ENCODE measurements at regions not wholly inside any gene's neighbourhood (a gene's known extent, or its start where the extent isn't known, plus 50 kb on each side); places are given as distances from the start of the nearest gene placed in this dataset.

DNA sequence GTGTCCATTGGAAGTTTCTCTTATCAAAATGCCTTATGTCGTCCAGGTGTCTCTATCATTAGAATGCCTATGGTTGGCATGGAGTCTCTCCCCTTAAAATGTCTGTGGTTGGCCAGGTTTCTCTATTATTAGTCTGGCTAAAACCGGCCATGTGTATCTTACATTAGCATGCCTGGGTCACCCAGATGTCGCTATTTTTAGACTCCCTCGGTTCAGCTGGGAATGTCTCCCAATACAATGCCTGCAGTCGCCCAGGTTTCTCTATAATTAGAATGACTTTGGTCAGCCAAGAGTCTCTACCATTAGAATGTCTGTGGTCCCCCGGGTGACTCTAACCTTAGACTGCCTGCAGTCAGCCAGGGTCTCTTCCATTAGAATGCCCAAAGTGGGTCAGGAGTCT, 1536.1 kb downstream of the UQCRFS1 start:
- WGBS (ENCODE audit: insufficient coverage, insufficient read length) = no CpG with 5 or more reads among the region's 6 CpGs
- Histone ChIP-seq H3K9me3 (ENCODE audit: control insufficient read depth, insufficient read depth, low read length) (peaks cover 17% of the 10 kb centered on the region), H3K27me3 (ENCODE audit: control insufficient read depth, insufficient read depth, low read length) (no peaks in the 10 kb centered on the region), H3K36me3 (ENCODE audit: control insufficient read depth, insufficient read depth, low read length) (no peaks in the 10 kb centered on the region), H3K27ac (ENCODE audit: low read length) (no peak overlapping the region), H3K4me3 (ENCODE audit: low read length) (no peak overlapping the region), H3K4me1 (ENCODE audit: control insufficient read depth, insufficient read depth, low read length) (no peaks in the 10 kb centered on the region)
- no peak for DNase-seq (ENCODE audit: low read depth, low spot score)

DNA sequence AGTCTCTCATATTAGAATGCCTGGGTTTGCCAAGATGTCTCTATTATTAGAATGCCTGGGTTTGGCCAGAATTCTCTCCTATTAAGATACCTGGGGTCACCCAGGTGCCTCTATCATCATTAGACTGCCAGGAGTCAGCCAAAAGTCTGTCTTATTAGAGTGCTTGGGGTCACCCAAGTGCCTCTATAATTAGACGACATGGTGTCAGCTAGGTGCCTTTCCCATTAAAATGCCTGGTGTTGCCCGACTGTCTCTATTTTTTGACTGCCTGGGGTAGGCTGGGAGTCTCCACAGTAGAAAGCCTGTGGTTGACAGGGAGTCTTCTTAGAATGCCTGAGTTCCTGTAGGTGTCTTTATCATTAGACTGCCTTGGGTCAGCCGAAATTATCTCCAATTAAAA, 1536.6 kb downstream of the UQCRFS1 start:
- no peak for DNase-seq (ENCODE audit: low read depth, low spot score)
- Histone ChIP-seq H3K4me1 (ENCODE audit: control insufficient read depth, insufficient read depth, low read length) (no peaks in the 10 kb centered on the region), H3K27me3 (ENCODE audit: control insufficient read depth, insufficient read depth, low read length) (no peaks in the 10 kb centered on the region), H3K36me3 (ENCODE audit: control insufficient read depth, insufficient read depth, low read length) (no peaks in the 10 kb centered on the region), H3K27ac (ENCODE audit: low read length) (no peak overlapping the region), H3K4me3 (ENCODE audit: low read length) (no peak overlapping the region), H3K9me3 (ENCODE audit: control insufficient read depth, insufficient read depth, low read length) (peaks cover 17% of the 10 kb centered on the region)
- WGBS (ENCODE audit: insufficient coverage, insufficient read length) = no CpG with 5 or more reads among the region's 3 CpGs

DNA sequence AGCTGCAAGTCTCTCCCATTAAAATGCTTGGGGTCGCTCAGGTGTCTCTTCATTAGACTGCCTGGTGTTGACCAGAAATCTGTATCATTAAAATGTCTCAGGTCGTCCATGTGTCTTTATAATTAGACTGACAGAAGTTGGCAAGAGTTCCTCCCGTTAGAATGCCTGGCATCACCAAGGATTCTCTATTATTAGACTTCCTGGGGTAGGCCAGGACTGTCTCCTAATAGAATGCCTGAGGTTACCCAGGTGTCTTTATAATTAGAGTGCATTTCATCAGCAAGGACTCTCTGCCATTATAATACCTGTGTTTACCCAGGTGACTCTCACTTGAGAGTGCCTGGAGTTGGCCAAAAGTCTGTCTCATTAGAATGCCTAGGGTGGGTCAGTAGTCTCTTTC, 1537.2 kb downstream of the UQCRFS1 start:
- Histone ChIP-seq H3K36me3 (ENCODE audit: control insufficient read depth, insufficient read depth, low read length) (no peaks in the 10 kb centered on the region), H3K27ac (ENCODE audit: low read length) (no peak overlapping the region), H3K4me3 (ENCODE audit: low read length) (no peak overlapping the region), H3K27me3 (ENCODE audit: control insufficient read depth, insufficient read depth, low read length) (no peaks in the 10 kb centered on the region), H3K4me1 (ENCODE audit: control insufficient read depth, insufficient read depth, low read length) (no peaks in the 10 kb centered on the region), H3K9me3 (ENCODE audit: control insufficient read depth, insufficient read depth, low read length) (peaks cover 17% of the 10 kb centered on the region)
- no peak for DNase-seq (ENCODE audit: low read depth, low spot score)
- no CpG with 5 or more reads among the region's 3 CpGs for WGBS (ENCODE audit: insufficient coverage, insufficient read length)

DNA sequence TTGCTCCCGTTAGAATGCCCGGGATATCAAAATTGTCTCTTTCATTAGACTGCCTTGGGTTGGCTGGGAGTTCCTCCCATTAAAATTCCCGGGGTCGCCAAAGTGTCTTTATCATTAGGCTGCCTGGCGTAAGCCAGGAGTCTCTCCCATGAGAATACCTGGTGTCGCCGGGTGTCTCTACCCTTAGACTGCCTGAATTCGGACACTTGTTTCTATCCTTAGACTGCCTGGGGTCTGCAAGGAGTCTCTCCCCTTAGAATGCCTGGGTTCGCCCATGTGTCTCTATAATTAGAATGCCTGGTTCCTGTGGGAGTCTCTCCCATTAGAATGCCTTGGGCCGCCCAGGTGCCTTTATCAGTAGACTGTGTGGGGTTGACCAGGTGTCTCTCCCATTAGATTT, 1538.2 kb downstream of the UQCRFS1 start:
- no peaks in the 10 kb centered on the region for H3K27me3 ChIP-seq (ENCODE audit: control insufficient read depth, insufficient read depth, low read length)
- H3K4me1 ChIP-seq (ENCODE audit: control insufficient read depth, insufficient read depth, low read length) = no peaks in the 10 kb centered on the region
- no peak overlapping the region for H3K27ac ChIP-seq (ENCODE audit: low read length)
- H3K9me3 ChIP-seq (ENCODE audit: control insufficient read depth, insufficient read depth, low read length) = peaks cover 15% of the 10 kb centered on the region
- no peaks in the 10 kb centered on the region for H3K36me3 ChIP-seq (ENCODE audit: control insufficient read depth, insufficient read depth, low read length)
- DNase-seq (ENCODE audit: low read depth, low spot score) = no peak
- no CpG with 5 or more reads among the region's 10 CpGs for WGBS (ENCODE audit: insufficient coverage, insufficient read length)
- no peak overlapping the region for H3K4me3 ChIP-seq (ENCODE audit: low read length)

DNA sequence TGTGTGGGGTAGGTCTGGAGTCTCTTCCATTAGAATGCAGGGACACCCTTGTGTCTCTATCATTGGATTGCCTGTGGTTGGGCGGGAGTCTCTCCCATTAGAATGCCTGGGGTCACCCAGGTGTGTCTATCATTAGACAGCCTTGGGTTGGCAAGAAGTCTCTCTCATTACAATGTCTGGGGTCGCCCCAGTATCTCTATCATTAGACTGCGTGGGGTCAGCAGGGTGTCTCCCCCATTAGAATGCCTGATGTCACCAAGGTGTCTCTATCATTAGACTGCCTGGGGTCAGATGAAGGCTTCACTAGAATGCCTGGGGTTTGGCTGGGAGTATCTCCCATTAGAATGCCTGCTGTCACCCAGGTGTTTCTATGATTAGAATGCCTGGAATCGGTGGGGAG, 1539.0 kb downstream of the UQCRFS1 start:
- H3K9me3 ChIP-seq (ENCODE audit: control insufficient read depth, insufficient read depth, low read length) = peaks cover 10% of the 10 kb centered on the region
- H3K27me3 ChIP-seq (ENCODE audit: control insufficient read depth, insufficient read depth, low read length) = no peaks in the 10 kb centered on the region
- H3K4me3 ChIP-seq (ENCODE audit: low read length) = no peak overlapping the region
- no CpG with 5 or more reads among the region's 4 CpGs for WGBS (ENCODE audit: insufficient coverage, insufficient read length)
- H3K36me3 ChIP-seq (ENCODE audit: control insufficient read depth, insufficient read depth, low read length) = no peaks in the 10 kb centered on the region
- DNase-seq (ENCODE audit: low read depth, low spot score) = no peak
- H3K27ac ChIP-seq (ENCODE audit: low read length) = no peak overlapping the region
- no peaks in the 10 kb centered on the region for H3K4me1 ChIP-seq (ENCODE audit: control insufficient read depth, insufficient read depth, low read length)

DNA sequence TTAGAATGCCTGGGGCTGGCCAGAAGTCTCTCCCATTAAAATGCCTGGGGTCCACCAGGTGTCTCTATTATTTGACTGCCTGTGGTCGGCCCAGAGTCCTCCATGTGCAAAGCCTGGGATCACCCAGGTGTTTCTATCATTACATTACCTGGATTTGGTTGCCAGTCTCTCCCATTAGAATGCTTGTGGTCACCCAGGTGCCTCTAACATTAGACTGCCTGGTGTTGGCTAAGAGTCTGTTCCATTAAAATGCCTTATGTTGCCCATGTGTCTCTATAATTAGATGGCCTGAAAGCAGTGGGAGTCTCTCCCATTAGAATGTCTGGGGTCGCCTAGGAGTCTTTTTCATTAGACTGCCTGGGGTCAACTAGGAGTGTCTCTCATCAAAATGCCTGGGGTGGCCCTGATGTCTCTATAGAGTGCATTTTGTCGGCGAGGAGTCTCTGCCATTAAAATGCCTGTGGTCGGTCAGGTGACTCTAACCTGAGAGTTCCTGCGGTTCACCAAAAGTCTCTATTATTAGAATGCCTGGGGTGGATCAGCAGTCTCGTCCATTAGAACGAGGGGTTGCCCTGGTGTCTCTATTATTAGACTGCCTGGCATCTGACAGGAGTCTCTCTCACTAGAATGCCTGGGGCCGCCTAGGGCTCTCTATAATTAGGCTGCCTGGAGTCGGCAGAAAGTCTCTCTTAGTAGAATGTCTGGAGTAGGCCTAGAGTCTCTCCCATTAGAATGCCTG, 1540.5 kb downstream of the UQCRFS1 start:
- no peaks in the 10 kb centered on the region for H3K36me3 ChIP-seq (ENCODE audit: control insufficient read depth, insufficient read depth, low read length)
- no peaks in the 10 kb centered on the region for H3K4me1 ChIP-seq (ENCODE audit: control insufficient read depth, insufficient read depth, low read length)
- no peaks in the 10 kb centered on the region for H3K27me3 ChIP-seq (ENCODE audit: control insufficient read depth, insufficient read depth, low read length)
- no peak for DNase-seq (ENCODE audit: low read depth, low spot score)
- peaks cover 10% of the 10 kb centered on the region for H3K9me3 ChIP-seq (ENCODE audit: control insufficient read depth, insufficient read depth, low read length)
- H3K27ac ChIP-seq (ENCODE audit: low read length) = no peak overlapping the region
- no CpG with 5 or more reads among the region's 10 CpGs for WGBS (ENCODE audit: insufficient coverage, insufficient read length)
- no peak overlapping the region for H3K4me3 ChIP-seq (ENCODE audit: low read length)

DNA sequence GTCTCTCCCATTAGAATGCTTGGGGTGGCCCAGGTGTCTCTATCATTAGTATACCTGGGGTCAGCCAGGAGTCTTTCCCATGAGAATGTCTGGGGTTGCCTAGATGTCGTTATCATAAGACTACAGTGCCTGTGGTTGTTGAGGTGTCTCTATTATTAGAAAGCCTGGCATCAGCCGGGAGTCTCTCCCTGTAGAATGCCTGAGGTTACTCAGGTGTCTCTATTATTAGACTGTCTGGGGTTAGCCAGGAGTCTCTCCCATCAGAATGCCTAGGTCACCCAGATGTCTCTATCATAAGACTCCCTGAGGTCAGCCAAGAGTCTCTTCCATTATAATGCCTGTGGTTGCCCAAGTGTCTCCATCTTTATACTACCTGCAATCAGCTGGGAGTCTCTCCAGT, 1541.1 kb downstream of the UQCRFS1 start:
- Histone ChIP-seq H3K4me1 (ENCODE audit: control insufficient read depth, insufficient read depth, low read length) (no peaks in the 10 kb centered on the region), H3K9me3 (ENCODE audit: control insufficient read depth, insufficient read depth, low read length) (peaks cover 10% of the 10 kb centered on the region), H3K36me3 (ENCODE audit: control insufficient read depth, insufficient read depth, low read length) (no peaks in the 10 kb centered on the region), H3K27me3 (ENCODE audit: control insufficient read depth, insufficient read depth, low read length) (no peaks in the 10 kb centered on the region), H3K27ac (ENCODE audit: low read length) (no peak overlapping the region), H3K4me3 (ENCODE audit: low read length) (no peak overlapping the region)
- no peak for DNase-seq (ENCODE audit: low read depth, low spot score)
- no CpG with 5 or more reads among the region's 2 CpGs for WGBS (ENCODE audit: insufficient coverage, insufficient read length)

DNA sequence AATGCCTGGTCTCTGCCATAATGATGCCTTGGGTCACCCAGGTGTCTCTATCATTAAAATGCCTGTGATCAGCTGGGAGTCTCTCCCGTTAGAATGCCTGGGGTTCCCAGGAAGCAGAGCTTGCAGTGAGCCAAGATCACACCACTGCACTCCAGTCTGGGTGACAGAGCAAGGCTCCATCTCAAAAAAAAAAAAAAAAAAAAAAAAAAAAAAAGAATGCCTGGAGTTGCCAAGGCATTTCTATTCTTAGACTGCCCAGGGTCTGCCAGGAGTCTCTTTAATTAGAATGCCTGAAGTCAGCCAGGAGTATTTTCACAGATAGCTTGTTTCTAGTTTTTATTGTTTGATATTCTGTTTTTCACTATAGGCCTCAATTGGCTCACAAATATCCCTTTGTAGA, 1552.5 kb downstream of the UQCRFS1 start:
- Histone ChIP-seq H3K9me3 (ENCODE audit: control insufficient read depth, insufficient read depth, low read length) (peaks cover 2% of the 10 kb centered on the region; the same call in 1 of the 2 replicates), H3K4me1 (ENCODE audit: control insufficient read depth, insufficient read depth, low read length) (no peaks in the 10 kb centered on the region), H3K36me3 (ENCODE audit: control insufficient read depth, insufficient read depth, low read length) (no peaks in the 10 kb centered on the region), H3K4me3 (ENCODE audit: low read length) (no peak overlapping the region), H3K27ac (ENCODE audit: low read length) (no peak overlapping the region), H3K27me3 (ENCODE audit: control insufficient read depth, insufficient read depth, low read length) (no peaks in the 10 kb centered on the region)
- DNase-seq (ENCODE audit: low read depth, low spot score) = no peak
- WGBS (ENCODE audit: insufficient coverage, insufficient read length) = no CpG with 5 or more reads among the region's 1 CpG

DNA sequence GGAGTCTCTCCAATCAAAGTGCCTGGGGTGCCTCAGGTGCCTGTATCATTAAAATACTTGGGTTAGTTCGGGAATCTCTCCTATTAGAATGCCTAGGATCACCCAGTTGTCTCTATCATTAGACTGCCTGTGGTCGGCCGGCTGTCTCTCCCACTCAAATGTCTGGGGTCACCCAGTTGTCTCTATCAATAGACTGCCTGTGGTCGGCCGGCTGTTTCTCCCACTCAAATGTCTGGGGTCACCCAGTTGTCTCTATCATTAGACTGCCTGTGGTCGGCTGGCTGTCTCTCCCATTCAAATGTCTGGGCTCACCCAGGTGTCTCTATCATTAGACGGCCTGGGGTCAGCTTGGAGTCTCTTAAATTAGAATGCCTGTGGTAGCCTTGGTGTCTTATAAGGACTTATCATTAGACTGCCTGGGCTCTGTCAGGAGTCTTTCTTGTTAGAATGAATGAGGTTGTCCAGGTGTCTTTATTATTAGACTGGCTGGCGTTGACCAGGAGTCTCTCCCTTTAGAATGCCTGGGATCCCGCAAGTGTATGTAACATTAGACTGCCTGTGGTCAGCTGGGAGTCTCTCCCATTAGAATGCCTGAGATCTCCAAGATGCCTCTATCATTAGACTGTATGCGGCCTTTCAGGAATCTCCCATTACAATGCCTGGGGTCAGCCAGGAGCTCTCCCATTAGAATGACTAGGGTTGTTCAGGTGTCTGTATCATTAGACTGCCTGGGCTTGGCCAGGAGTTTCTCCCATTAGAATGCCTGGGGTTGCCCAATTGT, 1555.5 kb downstream of the UQCRFS1 start:
- H3K4me3 ChIP-seq (ENCODE audit: low read length) = no peak overlapping the region
- H3K36me3 ChIP-seq (ENCODE audit: control insufficient read depth, insufficient read depth, low read length) = no peaks in the 10 kb centered on the region
- no CpG with 5 or more reads among the region's 10 CpGs for WGBS (ENCODE audit: insufficient coverage, insufficient read length)
- peaks cover 9% of the 10 kb centered on the region for H3K9me3 ChIP-seq (ENCODE audit: control insufficient read depth, insufficient read depth, low read length)
- H3K4me1 ChIP-seq (ENCODE audit: control insufficient read depth, insufficient read depth, low read length) = no peaks in the 10 kb centered on the region
- no peak overlapping the region for H3K27ac ChIP-seq (ENCODE audit: low read length)
- H3K27me3 ChIP-seq (ENCODE audit: control insufficient read depth, insufficient read depth, low read length) = no peaks in the 10 kb centered on the region
- DNase-seq (ENCODE audit: low read depth, low spot score) = no peak

DNA sequence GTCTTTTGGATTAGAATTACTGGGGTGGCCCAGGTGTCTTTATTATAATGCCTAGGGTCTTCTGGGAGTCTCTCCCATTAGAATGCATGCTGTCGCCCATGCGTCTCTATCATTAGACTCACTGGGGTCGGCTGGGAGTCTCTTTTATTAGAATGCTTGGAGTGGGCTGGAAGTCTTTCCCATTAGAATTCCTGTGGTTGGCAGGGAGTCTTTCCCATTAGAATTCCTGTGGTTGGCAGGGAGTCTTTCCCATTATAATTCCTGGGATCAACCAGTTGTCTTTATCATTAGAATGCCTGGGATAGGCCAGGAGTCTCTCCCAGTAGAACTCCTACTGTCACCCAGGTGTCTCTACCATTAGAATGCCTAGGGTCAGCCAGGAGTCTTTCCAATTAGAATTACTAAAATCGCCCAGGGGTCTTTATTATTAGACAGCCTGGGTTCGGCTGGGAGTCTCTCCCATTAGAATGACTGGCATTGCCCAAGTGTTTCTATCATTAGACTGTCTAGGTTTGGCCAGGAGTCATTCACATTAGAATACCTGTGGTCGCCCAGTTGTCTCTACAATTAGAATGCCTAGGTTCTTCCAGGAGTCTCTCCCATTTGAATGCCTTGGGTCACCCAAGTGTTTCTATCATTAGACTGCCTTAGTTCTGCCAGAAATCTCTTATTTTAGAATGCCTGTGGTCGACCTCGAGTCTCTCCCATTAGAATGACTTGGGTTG, 1558.5 kb downstream of the UQCRFS1 start:
- Histone ChIP-seq H3K27ac (ENCODE audit: low read length) (no peak overlapping the region), H3K27me3 (ENCODE audit: control insufficient read depth, insufficient read depth, low read length) (no peaks in the 10 kb centered on the region), H3K36me3 (ENCODE audit: control insufficient read depth, insufficient read depth, low read length) (no peaks in the 10 kb centered on the region), H3K9me3 (ENCODE audit: control insufficient read depth, insufficient read depth, low read length) (peaks cover 13% of the 10 kb centered on the region), H3K4me3 (ENCODE audit: low read length) (no peak overlapping the region), H3K4me1 (ENCODE audit: control insufficient read depth, insufficient read depth, low read length) (no peaks in the 10 kb centered on the region)
- WGBS (ENCODE audit: insufficient coverage, insufficient read length) = no CpG with 5 or more reads among the region's 8 CpGs
- no peak for DNase-seq (ENCODE audit: low read depth, low spot score)

Measured in iPS DF 6.9 (cell line).